Fibroblast of lung (primary cell): ENCODE measurements at regions not wholly inside any gene's neighbourhood (a gene's known extent, or its start where the extent isn't known, plus 50 kb on each side); places are given as distances from the start of the nearest gene placed in this dataset.

ENCODE experiments used
- DNase-seq, 2 donors: peaks; one replicate each; pipeline versions ENCODE4 v3.0.0 to v3.0.0-alpha.2; 2010; ENCODE audit warnings: low read depth in 2 of 2
- H2AFZ ChIP-seq: 2 replicates; pipeline ENCODE4 v1.5.1; 2012; ENCODE audit warnings: low read length, control low read depth, inconsistent platforms
- H3K27ac ChIP-seq: 2 replicates; pipeline ENCODE4 v1.5.1; 2011; ENCODE audit warnings: low read length, control low read depth; ENCODE audit not compliant: insufficient read depth
- H3K27me3 ChIP-seq: 2 replicates; pipeline ENCODE4 v1.5.1; 2011; ENCODE audit warnings: mild to moderate bottlenecking, low read length; ENCODE audit not compliant: control insufficient read depth, insufficient read depth
- H3K36me3 ChIP-seq: 2 replicates; pipeline ENCODE4 v1.5.1; 2011; ENCODE audit warnings: low read length; ENCODE audit not compliant: control insufficient read depth, insufficient read depth
- H3K4me1 ChIP-seq: 2 replicates; pipeline ENCODE4 v1.5.1; 2011; ENCODE audit warnings: low read length; ENCODE audit not compliant: control insufficient read depth, insufficient read depth; ENCODE audit errors: extremely low read depth
- H3K4me2 ChIP-seq: 2 replicates; pipeline ENCODE4 v1.5.1; 2011; ENCODE audit warnings: low read length, control low read depth; ENCODE audit not compliant: insufficient read depth; ENCODE audit errors: extremely low read depth
- H3K4me3 ChIP-seq, 4 experiments: fragments of 200-600 bp in 1 of 4; sonication (generic) in 1 of 4; replicated peaks in 1 of 4; 2 replicates each; pipeline ENCODE4 v1.5.1; 2011 to 2016; ENCODE audit warnings: low read length in 4 of 4, low read depth in 3 of 4, mild to moderate bottlenecking in 3 of 4, control low read depth in 2 of 4, inconsistent platforms in 1 of 4, mixed read lengths in 1 of 4; ENCODE audit not compliant: insufficient read depth in 1 of 4; ENCODE audit errors: control extremely low read depth in 1 of 4
- H3K79me2 ChIP-seq: 2 replicates; pipeline ENCODE4 v1.5.1; 2012; ENCODE audit warnings: mild to moderate bottlenecking, low read length, inconsistent platforms; ENCODE audit not compliant: control insufficient read depth, insufficient read depth
- H3K9ac ChIP-seq: 2 replicates; pipeline ENCODE4 v1.5.1; 2011; ENCODE audit warnings: mild to moderate bottlenecking, low read length, control low read depth; ENCODE audit not compliant: insufficient read depth
- H3K9me3 ChIP-seq: 2 replicates; pipeline ENCODE4 v1.5.1; 2012; ENCODE audit warnings: low read depth, low read length; ENCODE audit not compliant: control insufficient read depth, insufficient read depth
- H4K20me1 ChIP-seq: 2 replicates; pipeline ENCODE4 v1.5.1; 2011; ENCODE audit warnings: low read length; ENCODE audit not compliant: control insufficient read depth, insufficient read depth; ENCODE audit errors: extremely low read depth
- CTCF ChIP-seq, 2 donors: IDR thresholded peaks in 1 of 2; conservative IDR thresholded peaks in 1 of 2; 1 replicate in 1 of 2; 2 replicates in 1 of 2; pipeline ENCODE4 v1.5.1; 2011 to 2012; ENCODE audit warnings: low read length in 2 of 2, control low read depth in 1 of 2, inconsistent platforms in 1 of 2, low read depth in 1 of 2, mild to moderate bottlenecking in 1 of 2
- EZH2 ChIP-seq: IDR thresholded peaks from 2 replicates; pipeline ENCODE4 v1.5.1; 2012; ENCODE audit warnings: low read length, control low read depth, mild to moderate bottlenecking; ENCODE audit errors: missing control alignments

DNA sequence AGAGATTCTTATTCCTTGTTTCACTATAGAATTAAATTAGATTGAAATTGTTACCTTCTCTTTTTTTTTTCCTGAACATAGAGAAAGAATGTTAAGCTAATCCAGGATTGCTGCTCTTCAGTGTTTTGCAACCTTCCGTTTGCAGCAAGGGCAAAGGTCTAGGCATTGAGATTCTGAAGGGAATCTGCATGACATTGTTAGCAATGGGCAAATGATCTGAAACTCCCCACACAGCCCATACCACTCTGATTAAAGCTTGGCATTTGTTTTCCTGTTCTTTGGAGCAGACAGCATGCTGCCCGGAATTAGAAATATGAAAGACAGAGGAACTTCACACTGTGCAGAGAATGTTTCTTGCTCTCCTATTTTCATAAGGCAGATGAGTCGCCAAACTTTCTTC is 551.8 kb downstream of the SOCS6 start:
- Histone ChIP-seq H3K79me2 (no peaks in the 10 kb centered on the region), H3K4me3 (no peak overlapping the region), H3K9ac (no peak overlapping the region), H2AFZ (no peak overlapping the region), H4K20me1 (no peaks in the 10 kb centered on the region), H3K36me3 (no peaks in the 10 kb centered on the region), H3K9me3 (no peaks in the 10 kb centered on the region), H3K4me2 (no peak overlapping the region), H3K27ac (no peak overlapping the region), H3K4me1 (no peaks in the 10 kb centered on the region), H3K27me3 (no peaks in the 10 kb centered on the region)
- TF ChIP-seq CTCF (conservative IDR thresholded peaks at IDR 0.05 in 1 of 2, IDR thresholded peaks at IDR 0.05 in 1 of 2; ENCODE audit: low read depth in 1 of 2, low read length in 2 of 2) (no peak), EZH2 (no peak)
- DNase-seq = no peak

DNA sequence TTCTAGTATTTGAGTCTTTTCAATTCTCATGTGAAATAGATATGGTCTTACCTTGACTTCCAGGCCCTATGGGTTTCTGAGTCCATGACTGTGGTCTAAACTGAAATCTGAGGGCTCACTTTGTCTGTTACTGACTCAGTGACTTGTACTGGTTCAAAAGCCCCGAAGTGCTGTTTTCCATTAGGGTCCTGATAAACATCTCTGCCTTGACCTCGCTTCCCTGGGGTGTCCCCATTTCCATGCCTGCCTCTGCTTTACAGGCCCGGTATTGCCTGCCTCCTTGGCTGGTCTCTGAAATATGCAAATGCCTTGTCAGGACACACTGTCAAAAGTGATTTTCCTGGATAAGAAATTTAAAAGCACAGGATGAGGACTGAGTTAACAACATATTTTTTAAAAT is 538.8 kb downstream of the SOCS6 start:
- Histone ChIP-seq H3K79me2 (no peaks in the 10 kb centered on the region), H3K4me2 (no peak overlapping the region), H3K36me3 (no peaks in the 10 kb centered on the region), H3K4me3 (no peak overlapping the region), H4K20me1 (no peaks in the 10 kb centered on the region), H3K27ac (no peak overlapping the region), H3K9ac (no peak overlapping the region), H3K27me3 (no peaks in the 10 kb centered on the region), H2AFZ (no peak overlapping the region), H3K9me3 (no peaks in the 10 kb centered on the region), H3K4me1 (no peaks in the 10 kb centered on the region)
- no peak for TF ChIP-seq CTCF (conservative IDR thresholded peaks at IDR 0.05 in 1 of 2, IDR thresholded peaks at IDR 0.05 in 1 of 2; ENCODE audit: low read depth in 1 of 2, low read length in 2 of 2)
- TF ChIP-seq EZH2 = no peak
- no peak for DNase-seq

DNA sequence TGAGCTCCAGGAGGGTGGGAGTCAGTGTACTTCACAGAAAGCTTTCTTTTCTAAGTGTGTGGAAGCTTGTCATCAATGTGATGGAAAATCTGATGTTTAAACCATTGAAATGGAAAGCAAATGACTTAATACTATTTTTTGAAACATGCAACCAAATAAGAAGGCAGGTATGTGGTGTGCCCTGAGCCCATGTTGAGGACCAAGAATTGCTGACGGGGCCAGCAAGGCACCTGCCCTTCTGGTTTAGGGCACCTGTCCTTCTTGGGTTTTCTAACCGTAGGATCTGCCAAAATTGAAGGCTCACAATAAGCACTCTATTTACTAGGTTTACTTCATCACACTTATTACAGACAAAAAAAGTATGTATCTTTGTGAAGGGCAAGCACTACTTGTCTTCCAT is 537.7 kb downstream of the SOCS6 start:
- DNase-seq = no peak
- H2AFZ ChIP-seq = no peak overlapping the region

More for the DNA sequence above, 537.7 kb downstream of the SOCS6 start:
- H3K4me1 ChIP-seq = no peaks in the 10 kb centered on the region
- H3K9ac ChIP-seq = no peak overlapping the region
- no peaks in the 10 kb centered on the region for H4K20me1 ChIP-seq
- no peak overlapping the region for H3K4me3 ChIP-seq
- no peak overlapping the region for H3K27ac ChIP-seq
- no peaks in the 10 kb centered on the region for H3K27me3 ChIP-seq
- TF ChIP-seq CTCF (conservative IDR thresholded peaks at IDR 0.05 in 1 of 2, IDR thresholded peaks at IDR 0.05 in 1 of 2; ENCODE audit: low read depth in 1 of 2, low read length in 2 of 2) (no peak), EZH2 (no peak)
- no peaks in the 10 kb centered on the region for H3K36me3 ChIP-seq
- H3K79me2 ChIP-seq = no peaks in the 10 kb centered on the region
- H3K9me3 ChIP-seq = no peaks in the 10 kb centered on the region
- no peak overlapping the region for H3K4me2 ChIP-seq
